ENCODE measurements at regions not wholly inside any gene's neighbourhood (a gene's known extent, or its start where the extent isn't known, plus 50 kb on each side); places are given as distances from the start of the nearest gene placed in this dataset.

- DNase-seq: no peak
- Histone ChIP-seq H3K79me2 (ENCODE audit: insufficient read depth, low read length) (no peaks in the 10 kb centered on the region), H2BK120ac (ENCODE audit: low read depth, low read length, poor library complexity, severe bottlenecking) (peak overlapping the region; percentile 61), H3K56ac (ENCODE audit: insufficient read length, low read depth, low read length) (no peak overlapping the region), H3K14ac (ENCODE audit: insufficient read depth, low read length) (no peak overlapping the region), H3K9ac (ENCODE audit: extremely low read depth, insufficient read length, low read length) (no peak overlapping the region), H4K5ac (ENCODE audit: insufficient read length, low read depth, low read length) (no peak overlapping the region), H4K20me1 (ENCODE audit: control insufficient read depth, insufficient read depth, insufficient read length) (no peaks in the 10 kb centered on the region), H3T11ph (ENCODE audit: low read length) (no peak overlapping the region), H2BK15ac (ENCODE audit: low read depth, low read length) (no peak overlapping the region), H2AFZ (ENCODE audit: low read length) (no peak overlapping the region), H3K4me1 (ENCODE audit: insufficient read depth, low read length) (0 out of 2 replicates have a peak, but pooled peaks cover 2% of the 10 kb centered on the region), H2BK5ac (ENCODE audit: insufficient read length, low read length) (no peak overlapping the region), H3K23ac (ENCODE audit: insufficient read length, low read depth, low read length) (no peak overlapping the region), H2BK12ac (ENCODE audit: insufficient read length, low read depth, low read length) (no peak overlapping the region), H3K9me3 (ENCODE audit: control insufficient read depth, low read depth, low read length) (no peaks in the 10 kb centered on the region), H3K4ac (ENCODE audit: low read depth, low read length) (no peak overlapping the region), H4K91ac (ENCODE audit: insufficient read length, low read depth, low read length) (no peak overlapping the region), H3K27ac (ENCODE audit: insufficient read length, low read depth, low read length) (no peak overlapping the region), H3K27me3 (ENCODE audit: insufficient read depth, low read length) (no peaks in the 10 kb centered on the region), H3K18ac (ENCODE audit: insufficient read length, low read depth, low read length) (no peak overlapping the region), H3K79me1 (ENCODE audit: insufficient read depth, low read depth, low read length, poor library complexity, severe bottlenecking) (no peaks in the 10 kb centered on the region), H3K4me2 (ENCODE audit: insufficient read depth, insufficient read length, low read length) (no peak overlapping the region), H2AK5ac (ENCODE audit: insufficient read length, low read length) (no peak overlapping the region), H3K23me2 (ENCODE audit: insufficient read length, low read depth, low read length, poor library complexity, severe bottlenecking) (no peaks in the 10 kb centered on the region), H2BK20ac (ENCODE audit: low read depth, low read length, poor library complexity, severe bottlenecking) (no peak overlapping the region), H4K8ac (replicated peaks; ENCODE audit: insufficient read length, low read depth, low read length) (no peak overlapping the region)
- peaks cover 13 to 20% of the 10 kb centered on the region in 2 experiments for H3K4me1 Mint-ChIP-seq
- H3K36me3 Mint-ChIP-seq (ENCODE audit: insufficient read depth in 1 of 3, low read depth in 3 of 3): peaks cover 9 to 20% (median 15%) of the 10 kb centered on the region in 3 experiments
- H3K27ac Mint-ChIP-seq: peak overlapping the region in 2 of 3 experiments; percentile 46 to 86; a peak in 4 of 7 replicates
- peaks cover 7% of the 10 kb centered on the region for H3K27me3 Mint-ChIP-seq (ENCODE audit: low read depth)
- peaks cover 17 to 18% of the 10 kb centered on the region in 2 experiments for H3K9me3 Mint-ChIP-seq
- no peak overlapping the region for H3K4me3 Mint-ChIP-seq
- WGBS (ENCODE audit: extremely low coverage, insufficient read length, low lambda C conversion rate): no CpG with 5 or more reads among the region's 5 CpGs
- no peak for TF ChIP-seq CTCF (conservative IDR thresholded peaks at IDR 0.05)
These were observed 99.2 kb downstream of the BCL2L11 start for GRCh38 chr2:111219734-111220505.

All from H9 (cell line).